K562 (cell line): ENCODE measurements at regions not wholly inside any gene's neighbourhood (a gene's known extent, or its start where the extent isn't known, plus 50 kb on each side); places are given as distances from the start of the nearest gene placed in this dataset.

ENCODE experiments used
- ARID3A ChIP-seq: IDR thresholded peaks from 2 replicates; pipeline ENCODE4 v1.6.1; 2012; ENCODE audit warnings: low read depth, low read length, improper control_type of control experiment, borderline replicate concordance
- CBX1 ChIP-seq: sonication (generic); IDR thresholded peaks from 2 replicates; pipeline ENCODE4 v1.6.1; 2016; ENCODE audit warnings: antibody characterized with exemption, low read depth, mild to moderate bottlenecking
- CBX8 ChIP-seq: fragments of 200-600 bp; sonication (generic); IDR thresholded peaks from 2 replicates; pipeline ENCODE4 v1.6.1; 2012; ENCODE audit warnings: borderline replicate concordance, mixed run types, low read depth, mild to moderate bottlenecking, moderate library complexity, mixed read lengths, low read length, control low read depth, inconsistent platforms; ENCODE audit not compliant: poor library complexity, severe bottlenecking; ENCODE audit errors: extremely low read depth
- CREBBP ChIP-seq: IDR thresholded peaks from one replicate; pipeline ENCODE4 v1.6.1; 2012; ENCODE audit warnings: low read depth, mild to moderate bottlenecking, control low read depth, inconsistent platforms, low read length
- FOS ChIP-seq: IDR thresholded peaks from 3 replicates; pipeline ENCODE4 v1.6.1; 2011; ENCODE audit not compliant: insufficient read length; ENCODE audit errors: extremely low read depth
- GABPA ChIP-seq: fragments of 200-800 bp; sonication (Bioruptor generic); conservative IDR thresholded peaks from 2 replicates; pipeline ENCODE4 v1.6.1; 2016; ENCODE audit warnings: low read depth, missing genetic modification characterization, missing compliant biosample characterization
- MLX ChIP-seq, 2 experiments: fragments of 450-650 bp in 1 of 2; sonication (generic) in 1 of 2; formaldehyde crosslinking; conservative IDR thresholded peaks; 2 replicates each; pipeline versions ENCODE4 v1.4.0 to v1.8.1; 2020 to 2022; ENCODE audit warnings: mild to moderate bottlenecking in 1 of 2, missing genetic modification reagents in 1 of 2
- MXI1 ChIP-seq: IDR thresholded peaks from 2 replicates; pipeline ENCODE4 v1.6.1; 2011; ENCODE audit warnings: low read depth, mild to moderate bottlenecking, improper control_type of control experiment, low read length
- POLR2A ChIP-seq: fragments of 450-650 bp; conservative IDR thresholded peaks from 2 replicates; pipeline ENCODE4 v1.6.1; 2016
- TRIM24 ChIP-seq, 2 experiments: fragments of 450-650 bp; IDR thresholded peaks; 2 replicates each; pipeline ENCODE4 v1.6.1; 2016
- U2AF1 ChIP-seq: fragments of 200-400 bp; formaldehyde crosslinking; optimal IDR thresholded peaks from 2 replicates; pipeline ENCODE3; 2017; ENCODE audit warnings: mild to moderate bottlenecking, low read depth, low read length, moderate library complexity
- USF2 ChIP-seq: sonication (generic); formaldehyde crosslinking; IDR thresholded peaks from 2 replicates; pipeline ENCODE4 v1.5.0; 2020; ENCODE audit warnings: missing genetic modification reagents
- ZNF398 ChIP-seq: fragments of 250-450 bp; sonication (Bioruptor Pico); IDR thresholded peaks from 2 replicates; pipeline ENCODE4 v1.8.0; 2021; ENCODE audit warnings: moderate library complexity, mild to moderate bottlenecking, inconsistent platforms
- ZNF444 ChIP-seq: fragments of 250-450 bp; sonication (Bioruptor Pico); IDR thresholded peaks from 2 replicates; pipeline ENCODE4 v1.4.0; 2020; ENCODE audit warnings: mild to moderate bottlenecking, moderate library complexity

- TF ChIP-seq U2AF1 (no peak), CREBBP (no peak), GABPA (tag) (no peak), ZNF398 (no peak), MXI1 (no peak), POLR2A (no peak), CBX1 (no peak), TRIM24 (IDR thresholded peaks at IDR 0.05) (no peak), ARID3A (no peak), ZNF444 (CRISPR knock-in tag) (no peak), FOS (no peak), USF2 (no peak), MLX (CRISPR knock-in tag; conservative IDR thresholded peaks at IDR 0.05) (no peak), CBX8 (no peak)
Observed at GRCh38 chr3:86774082-86774691, 216.8 kb downstream of the VGLL3 start.
